Cardiac muscle cell (in vitro differentiated cells and primary cell): ENCODE measurements at regions not wholly inside any gene's neighbourhood (a gene's known extent, or its start where the extent isn't known, plus 50 kb on each side); places are given as distances from the start of the nearest gene placed in this dataset.

Experiments used
- DNase-seq, 2 donors: peaks; one replicate each; pipeline versions ENCODE4 v3.0.0 to v3.0.0-alpha.2; 2010 to 2017; ENCODE audit warnings: low read depth in 1 of 2, low spot score in 1 of 2
- H3K27ac ChIP-seq: fragments of 200-600 bp; sonication (generic); 2 replicates; pipeline ENCODE4 v1.5.1; 2016
- H3K27me3 ChIP-seq: fragments of 200-600 bp; sonication (generic); 2 replicates; pipeline ENCODE4 v1.6.0; 2016; ENCODE audit warnings: control low read depth
- H3K36me3 ChIP-seq: fragments of 200-600 bp; sonication (generic); 2 replicates; pipeline ENCODE4 v1.5.1; 2016; ENCODE audit warnings: control low read depth
- H3K4me1 ChIP-seq: fragments of 200-600 bp; sonication (generic); 2 replicates; pipeline ENCODE4 v1.8.1; 2017; ENCODE audit warnings: low read depth, mild to moderate bottlenecking, mixed run types
- H3K4me3 ChIP-seq: fragments of 200-600 bp; sonication (generic); 2 replicates; pipeline ENCODE4 v1.5.1; 2016; ENCODE audit warnings: mild to moderate bottlenecking
- H3K9me3 ChIP-seq: fragments of 200-600 bp; sonication (generic); 2 replicates; pipeline ENCODE4 v1.5.1; 2017; ENCODE audit warnings: low read depth, mild to moderate bottlenecking, control low read depth
- CTCF ChIP-seq: IDR thresholded peaks from 2 replicates; pipeline ENCODE4 v1.5.1; 2012; ENCODE audit warnings: low read depth, mild to moderate bottlenecking, low read length

GRCh38 chr10:3527869-3528268 lies 257.1 kb downstream of the KLF6 start:
- no peak overlapping the region for H3K4me3 ChIP-seq
- H3K4me1 ChIP-seq: no peaks in the 10 kb centered on the region
- TF ChIP-seq CTCF: no peak
- H3K36me3 ChIP-seq: no peaks in the 10 kb centered on the region
- no peaks in the 10 kb centered on the region for H3K27me3 ChIP-seq
- H3K27ac ChIP-seq: no peak overlapping the region
- no peak for DNase-seq
- H3K9me3 ChIP-seq: no peaks in the 10 kb centered on the region

- H3K4me1 ChIP-seq: no peaks in the 10 kb centered on the region
- H3K9me3 ChIP-seq: no peaks in the 10 kb centered on the region
- no peaks in the 10 kb centered on the region for H3K36me3 ChIP-seq
- H3K27ac ChIP-seq: no peak overlapping the region
- peak in 1 of 2 donors; percentile 86 for DNase-seq
- TF ChIP-seq CTCF: no peak
- no peaks in the 10 kb centered on the region for H3K27me3 ChIP-seq
- H3K4me3 ChIP-seq: no peak overlapping the region
Observed at GRCh38 chr10:3526727-3527501, 258.1 kb downstream of the KLF6 start.

GRCh38 chr10:3525832-3526449 lies 259.1 kb downstream of the KLF6 start:
- Histone ChIP-seq H3K27me3 (no peaks in the 10 kb centered on the region), H3K36me3 (no peaks in the 10 kb centered on the region), H3K4me3 (no peak overlapping the region), H3K4me1 (no peaks in the 10 kb centered on the region), H3K27ac (no peak overlapping the region), H3K9me3 (no peaks in the 10 kb centered on the region)
- DNase-seq: peak in 1 of 2 donors; percentile 95
- TF ChIP-seq CTCF: no peak

GRCh38 chr10:3524086-3524960 lies 260.7 kb downstream of the KLF6 start:
- H3K4me1 ChIP-seq: no peaks in the 10 kb centered on the region
- DNase-seq: no peak
- H3K27ac ChIP-seq: no peak overlapping the region
- no peak for TF ChIP-seq CTCF
- H3K9me3 ChIP-seq: no peaks in the 10 kb centered on the region
- no peaks in the 10 kb centered on the region for H3K36me3 ChIP-seq
- H3K4me3 ChIP-seq: no peak overlapping the region
- H3K27me3 ChIP-seq: no peaks in the 10 kb centered on the region

GRCh38 chr10:3523309-3524050 lies 261.5 kb downstream of the KLF6 start:
- Histone ChIP-seq H3K9me3 (no peaks in the 10 kb centered on the region), H3K36me3 (no peaks in the 10 kb centered on the region), H3K4me1 (no peaks in the 10 kb centered on the region), H3K4me3 (no peak overlapping the region), H3K27ac (no peak overlapping the region), H3K27me3 (no peaks in the 10 kb centered on the region)
- TF ChIP-seq CTCF: no peak
- DNase-seq: no peak
